HG03469 (cell line): ENCODE measurements at regions not wholly inside any gene's neighbourhood (a gene's known extent, or its start where the extent isn't known, plus 50 kb on each side); places are given as distances from the start of the nearest gene placed in this dataset.
"Not testable (repeated sequence)": the region's sequence is repeated elsewhere in the genome, so short reads cannot be mapped to it uniquely, and the experiment has no call there.

ENCODE experiments used
- ATAC-seq: cut with Tn5 transposase; IDR thresholded peaks from one replicate; pipeline ENCODE4 v1.9.1; 2021; ENCODE audit warnings: mild to moderate bottlenecking, moderate library complexity, moderate number of reproducible peaks; ENCODE audit not compliant: unreplicated experiment

GRCh38 chr13:87444135-87444534 lies 227.0 kb upstream of the SLITRK5 start:
- ATAC-seq, result no peak

- ATAC-seq, result no peak
These were observed 218.9 kb upstream of the SLITRK5 start for GRCh38 chr13:87452281-87452680.

- no peak for ATAC-seq
These were observed 217.9 kb upstream of the SLITRK5 start for GRCh38 chr13:87453244-87453643.

- no peak for ATAC-seq
These were observed 211.8 kb upstream of the SLITRK5 start for GRCh38 chr13:87459419-87459818.

- no peak for ATAC-seq
These were observed 173.7 kb upstream of the SLITRK5 start for GRCh38 chr13:87497426-87497825.

- no peak for ATAC-seq
These were observed 172.5 kb upstream of the SLITRK5 start for GRCh38 chr13:87498681-87499080.

- no peak for ATAC-seq
These were observed 146.4 kb upstream of the SLITRK5 start for GRCh38 chr13:87524775-87525174.

- no peak for ATAC-seq
These were observed 137.4 kb upstream of the SLITRK5 start for GRCh38 chr13:87533776-87534175.

GRCh38 chr13:87535911-87536310 lies 135.3 kb upstream of the SLITRK5 start:
- ATAC-seq, result no peak

- no peak for ATAC-seq
These were observed 134.7 kb upstream of the SLITRK5 start for GRCh38 chr13:87536499-87536898.

- no peak for ATAC-seq
These were observed 134.3 kb upstream of the SLITRK5 start for GRCh38 chr13:87536899-87537298.

GRCh38 chr13:87537951-87538350 lies 133.2 kb upstream of the SLITRK5 start:
- no peak for ATAC-seq

GRCh38 chr13:87538366-87539052 lies 132.7 kb upstream of the SLITRK5 start:
- ATAC-seq, result no peak

- no peak for ATAC-seq
These were observed 118.0 kb upstream of the SLITRK5 start for GRCh38 chr13:87553142-87553541.

GRCh38 chr13:87554045-87554444 lies 117.1 kb upstream of the SLITRK5 start:
- ATAC-seq, result no peak

GRCh38 chr13:87557788-87558187 lies 113.4 kb upstream of the SLITRK5 start:
- ATAC-seq, result no peak

GRCh38 chr13:87561580-87561979 lies 109.6 kb upstream of the SLITRK5 start:
- ATAC-seq, result not testable (repeated sequence)

- ATAC-seq, result no peak
These were observed 100.5 kb upstream of the SLITRK5 start for GRCh38 chr13:87570669-87571068.

GRCh38 chr13:87582399-87582798 lies 88.8 kb upstream of the SLITRK5 start:
- ATAC-seq, result no peak

GRCh38 chr13:87590518-87590917 lies 80.7 kb upstream of the SLITRK5 start:
- no peak for ATAC-seq

GRCh38 chr13:87604437-87604836 lies 66.7 kb upstream of the SLITRK5 start:
- ATAC-seq, result not testable (repeated sequence)

GRCh38 chr13:87607266-87607665 lies 63.9 kb upstream of the SLITRK5 start:
- ATAC-seq, result no peak

GRCh38 chr13:87614276-87614675 lies 56.9 kb upstream of the SLITRK5 start:
- ATAC-seq, result no peak
